ENCODE measurements at regions not wholly inside any gene's neighbourhood (a gene's known extent, or its start where the extent isn't known, plus 50 kb on each side); places are given as distances from the start of the nearest gene placed in this dataset.

DNA sequence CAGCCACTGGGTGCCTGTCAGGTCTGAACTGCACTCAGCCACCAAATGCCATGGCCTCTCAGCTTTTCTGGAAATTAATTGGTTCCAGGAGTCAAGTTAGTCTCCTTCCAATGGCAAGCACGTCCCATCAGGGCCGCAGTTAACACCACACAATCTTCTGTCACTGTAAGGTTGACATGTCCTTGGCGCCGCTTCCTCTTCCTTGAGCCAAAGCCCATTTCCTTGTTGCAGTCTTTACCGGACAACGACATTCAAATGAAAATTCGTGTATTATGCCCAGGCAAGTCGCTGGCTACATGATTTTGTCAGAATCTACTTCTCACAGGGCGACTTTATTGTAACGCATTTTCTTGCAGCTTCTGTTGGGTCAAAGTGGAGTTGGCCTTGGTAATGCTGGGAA is 430.6 kb upstream of the KAZN start:
- 84% methylated on average over 10 of the region's 10 CpGs for whole genome bisulfite sequencing (ENCODE audit: insufficient coverage)
- Mint-ChIP-seq H3K27ac (no peak overlapping the region), H3K27me3 (ENCODE audit: low read depth in 3 of 3) (peaks cover 0 to 1% (median 1%) of the 10 kb centered on the region in 3 donors), H3K4me1 (no peaks in the 10 kb centered on the region), H3K4me3 (no peak overlapping the region), H3K36me3 (no peaks in the 10 kb centered on the region), H3K9me3 (peaks cover 7 to 28% (median 14%) of the 10 kb centered on the region in 7 donors)
- Histone ChIP-seq H3K4me3 (replicated peaks in 1 of 3; ENCODE audit: low read depth in 2 of 3, low read length in 3 of 3) (no peak overlapping the region), H3K9ac (ENCODE audit: insufficient read depth, low read length, poor library complexity, severe bottlenecking) (no peak overlapping the region), H2AFZ (ENCODE audit: insufficient read depth, low read depth, low read length, poor library complexity, severe bottlenecking) (no peak overlapping the region), H3K36me3 (replicated peaks in 1 of 2; ENCODE audit: control insufficient read depth in 1 of 2, insufficient read depth in 2 of 2, low read length in 2 of 2) (no peaks in the 10 kb centered on the region), H3K4me1 (ENCODE audit: control insufficient read depth in 1 of 2, insufficient read depth in 2 of 2, low read length in 2 of 2) (no peaks in the 10 kb centered on the region), H3K4me2 (replicated peaks; ENCODE audit: extremely low read depth, low read length, poor library complexity, severe bottlenecking) (no peak overlapping the region), H3K79me2 (ENCODE audit: insufficient read depth, low read length) (no peaks in the 10 kb centered on the region), H3K9me3 (replicated peaks in 1 of 2; ENCODE audit: control insufficient read depth in 1 of 2, insufficient read depth in 1 of 2, low read length in 2 of 2) (peaks cover 0 to 11% of the 10 kb centered on the region in 2 donors), H4K20me1 (ENCODE audit: insufficient read depth, low read length) (no peaks in the 10 kb centered on the region), H3K27ac (ENCODE audit: low read depth in 1 of 2, low read length in 2 of 2) (no peak overlapping the region), H3K27me3 (ENCODE audit: control insufficient read depth in 2 of 2, insufficient read depth in 2 of 2, low read length in 2 of 2) (no peaks in the 10 kb centered on the region)
- intact Hi-C loops (cut with micrococcal nuclease) = no loop called here
- TF ChIP-seq, protein P1, sequence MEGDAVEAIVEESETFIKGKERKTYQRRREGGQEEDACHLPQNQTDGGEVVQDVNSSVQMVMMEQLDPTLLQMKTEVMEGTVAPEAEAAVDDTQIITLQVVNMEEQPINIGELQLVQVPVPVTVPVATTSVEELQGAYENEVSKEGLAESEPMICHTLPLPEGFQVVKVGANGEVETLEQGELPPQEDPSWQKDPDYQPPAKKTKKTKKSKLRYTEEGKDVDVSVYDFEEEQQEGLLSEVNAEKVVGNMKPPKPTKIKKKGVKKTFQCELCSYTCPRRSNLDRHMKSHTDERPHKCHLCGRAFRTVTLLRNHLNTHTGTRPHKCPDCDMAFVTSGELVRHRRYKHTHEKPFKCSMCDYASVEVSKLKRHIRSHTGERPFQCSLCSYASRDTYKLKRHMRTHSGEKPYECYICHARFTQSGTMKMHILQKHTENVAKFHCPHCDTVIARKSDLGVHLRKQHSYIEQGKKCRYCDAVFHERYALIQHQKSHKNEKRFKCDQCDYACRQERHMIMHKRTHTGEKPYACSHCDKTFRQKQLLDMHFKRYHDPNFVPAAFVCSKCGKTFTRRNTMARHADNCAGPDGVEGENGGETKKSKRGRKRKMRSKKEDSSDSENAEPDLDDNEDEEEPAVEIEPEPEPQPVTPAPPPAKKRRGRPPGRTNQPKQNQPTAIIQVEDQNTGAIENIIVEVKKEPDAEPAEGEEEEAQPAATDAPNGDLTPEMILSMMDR (IDR thresholded peaks at IDR 0.05) = no peak
- no peak for DNase-seq

DNA sequence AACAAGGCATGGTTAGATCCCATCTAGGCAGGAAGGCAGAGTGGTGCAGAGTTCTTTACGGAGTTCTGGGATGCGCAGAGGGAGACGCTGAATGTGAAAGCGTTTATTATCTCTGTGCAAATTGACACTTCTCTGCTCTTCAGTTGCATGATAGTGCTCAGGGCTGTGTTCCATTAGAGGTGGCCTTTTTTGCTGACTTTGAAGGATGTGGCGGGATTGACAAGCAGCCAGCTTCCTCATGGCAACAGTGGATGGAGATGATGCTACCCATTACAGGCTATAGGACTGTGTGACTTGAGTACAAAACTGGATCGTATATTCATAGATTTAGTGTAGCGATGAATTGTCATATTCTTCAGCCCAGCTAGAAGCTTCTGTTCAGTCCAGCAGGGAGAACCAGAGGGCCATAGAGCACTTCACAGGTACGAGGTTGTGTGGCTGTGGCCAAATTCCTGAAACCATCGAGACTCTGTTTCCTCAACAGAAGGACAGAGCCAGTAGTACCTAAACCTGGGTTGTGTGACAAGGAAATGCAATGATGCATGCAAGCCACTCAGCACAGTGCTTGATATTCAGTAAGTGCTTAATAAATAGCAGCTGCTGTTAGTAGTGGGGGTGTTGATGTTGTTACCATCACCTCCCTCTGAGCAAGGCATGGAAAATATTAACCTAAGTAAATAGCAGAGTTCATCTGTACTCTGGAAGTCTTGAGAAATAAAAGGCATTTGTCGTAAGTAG is 430.0 kb upstream of the KAZN start:
- Histone ChIP-seq H2AFZ (ENCODE audit: insufficient read depth, low read depth, low read length, poor library complexity, severe bottlenecking) (no peak overlapping the region), H3K4me2 (replicated peaks; ENCODE audit: extremely low read depth, low read length, poor library complexity, severe bottlenecking) (no peak overlapping the region), H4K20me1 (ENCODE audit: insufficient read depth, low read length) (no peaks in the 10 kb centered on the region), H3K4me1 (ENCODE audit: control insufficient read depth in 1 of 2, insufficient read depth in 2 of 2, low read length in 2 of 2) (no peaks in the 10 kb centered on the region), H3K79me2 (ENCODE audit: insufficient read depth, low read length) (no peaks in the 10 kb centered on the region), H3K4me3 (replicated peaks in 1 of 3; ENCODE audit: low read depth in 2 of 3, low read length in 3 of 3) (no peak overlapping the region), H3K9me3 (replicated peaks in 1 of 2; ENCODE audit: control insufficient read depth in 1 of 2, insufficient read depth in 1 of 2, low read length in 2 of 2) (peaks cover 0 to 10% of the 10 kb centered on the region in 2 donors), H3K27me3 (ENCODE audit: control insufficient read depth in 2 of 2, insufficient read depth in 2 of 2, low read length in 2 of 2) (no peaks in the 10 kb centered on the region), H3K9ac (ENCODE audit: insufficient read depth, low read length, poor library complexity, severe bottlenecking) (no peak overlapping the region), H3K27ac (ENCODE audit: low read depth in 1 of 2, low read length in 2 of 2) (no peak overlapping the region), H3K36me3 (replicated peaks in 1 of 2; ENCODE audit: control insufficient read depth in 1 of 2, insufficient read depth in 2 of 2, low read length in 2 of 2) (no peaks in the 10 kb centered on the region)
- no peak for DNase-seq
- H3K27me3 Mint-ChIP-seq (ENCODE audit: low read depth in 3 of 3) = peaks cover 0 to 2% (median 1%) of the 10 kb centered on the region in 3 donors
- intact Hi-C loops (cut with micrococcal nuclease) = no loop called here
- TF ChIP-seq, protein P1 (IDR thresholded peaks at IDR 0.05) = no peak
- peaks cover 6 to 23% (median 8%) of the 10 kb centered on the region in 7 donors for H3K9me3 Mint-ChIP-seq
- no peaks in the 10 kb centered on the region for H3K4me1 Mint-ChIP-seq
- H3K27ac Mint-ChIP-seq = no peak overlapping the region
- WGBS (ENCODE audit: insufficient coverage) = 90% methylated on average over 9 of the region's 10 CpGs
- H3K36me3 Mint-ChIP-seq = no peaks in the 10 kb centered on the region
- H3K4me3 Mint-ChIP-seq = no peak overlapping the region
